ENCODE measurements at regions not wholly inside any gene's neighbourhood (a gene's known extent, or its start where the extent isn't known, plus 50 kb on each side); places are given as distances from the start of the nearest gene placed in this dataset.
"Not testable (repeated sequence)": the region's sequence is repeated elsewhere in the genome, so short reads cannot be mapped to it uniquely, and the experiment has no call there.

- DNase-seq (ENCODE audit: extremely low read depth in 1 of 11, low read depth in 9 of 11, low spot score in 4 of 11) = no peak
Measured at GRCh38 chr14:105711841-105712460, 185.6 kb downstream of the TMEM121 start.

- DNase-seq (ENCODE audit: extremely low read depth in 1 of 11, low read depth in 9 of 11, low spot score in 4 of 11) = not testable (repeated sequence)
Measured at GRCh38 chr14:105712670-105713069, 186.3 kb downstream of the TMEM121 start.

GRCh38 chr14:105713160-105713559 is 186.8 kb downstream of the TMEM121 start:
- DNase-seq (ENCODE audit: extremely low read depth in 1 of 11, low read depth in 9 of 11, low spot score in 4 of 11) = not testable (repeated sequence)

GRCh38 chr14:105713836-105714235 is 187.5 kb downstream of the TMEM121 start:
- not testable (repeated sequence) for DNase-seq (ENCODE audit: extremely low read depth in 1 of 11, low read depth in 9 of 11, low spot score in 4 of 11)

GRCh38 chr14:105718787-105719186 is 192.4 kb downstream of the TMEM121 start:
- not testable (repeated sequence) for DNase-seq (ENCODE audit: extremely low read depth in 1 of 11, low read depth in 9 of 11, low spot score in 4 of 11)

GRCh38 chr14:105720106-105720505 is 193.7 kb downstream of the TMEM121 start:
- not testable (repeated sequence) for DNase-seq (ENCODE audit: extremely low read depth in 1 of 11, low read depth in 9 of 11, low spot score in 4 of 11)

- DNase-seq (ENCODE audit: extremely low read depth in 1 of 11, low read depth in 9 of 11, low spot score in 4 of 11) = not testable (repeated sequence)
Measured at GRCh38 chr14:105720852-105721601, 194.6 kb downstream of the TMEM121 start.

GRCh38 chr14:105721602-105721970 is 195.2 kb downstream of the TMEM121 start:
- DNase-seq (ENCODE audit: extremely low read depth in 1 of 11, low read depth in 9 of 11, low spot score in 4 of 11) = not testable (repeated sequence)

- DNase-seq (ENCODE audit: extremely low read depth in 1 of 11, low read depth in 9 of 11, low spot score in 4 of 11) = not testable (repeated sequence)
Measured at GRCh38 chr14:105721996-105722709, 195.8 kb downstream of the TMEM121 start.

GRCh38 chr14:105723271-105723670 is 196.9 kb downstream of the TMEM121 start:
- not testable (repeated sequence) for DNase-seq (ENCODE audit: extremely low read depth in 1 of 11, low read depth in 9 of 11, low spot score in 4 of 11)

GRCh38 chr14:105723776-105724175 is 197.4 kb downstream of the TMEM121 start:
- not testable (repeated sequence) for DNase-seq (ENCODE audit: extremely low read depth in 1 of 11, low read depth in 9 of 11, low spot score in 4 of 11)

GRCh38 chr14:105729825-105730368 is 203.5 kb downstream of the TMEM121 start:
- not testable (repeated sequence) for DNase-seq (ENCODE audit: extremely low read depth in 1 of 11, low read depth in 9 of 11, low spot score in 4 of 11)

- not testable (repeated sequence) for DNase-seq (ENCODE audit: extremely low read depth in 1 of 11, low read depth in 9 of 11, low spot score in 4 of 11)
Measured at GRCh38 chr14:105730731-105731130, 204.3 kb downstream of the TMEM121 start.

GRCh38 chr14:105731221-105731985 is 205.0 kb downstream of the TMEM121 start:
- DNase-seq (ENCODE audit: extremely low read depth in 1 of 11, low read depth in 9 of 11, low spot score in 4 of 11) = not testable (repeated sequence)

GRCh38 chr14:105733081-105734065 is 207.0 kb downstream of the TMEM121 start:
- DNase-seq (ENCODE audit: extremely low read depth in 1 of 11, low read depth in 9 of 11, low spot score in 4 of 11) = no peak

GRCh38 chr14:105734241-105734640 is 207.9 kb downstream of the TMEM121 start:
- not testable (repeated sequence) for DNase-seq (ENCODE audit: extremely low read depth in 1 of 11, low read depth in 9 of 11, low spot score in 4 of 11)

- not testable (repeated sequence) for DNase-seq (ENCODE audit: extremely low read depth in 1 of 11, low read depth in 9 of 11, low spot score in 4 of 11)
Measured at GRCh38 chr14:105736331-105736730, 209.9 kb downstream of the TMEM121 start.

Data from renal cortex interstitium (tissue), 11 donors.